RKO (cell line): ENCODE measurements at regions not wholly inside any gene's neighbourhood (a gene's known extent, or its start where the extent isn't known, plus 50 kb on each side); places are given as distances from the start of the nearest gene placed in this dataset.
"Not testable (repeated sequence)": the region's sequence is repeated elsewhere in the genome, so short reads cannot be mapped to it uniquely, and the experiment has no call there.

Experiments used
- DNase-seq: peaks from one replicate; pipeline ENCODE4 v3.0.0-alpha.2; 2016; ENCODE audit warnings: low spot score

DNA sequence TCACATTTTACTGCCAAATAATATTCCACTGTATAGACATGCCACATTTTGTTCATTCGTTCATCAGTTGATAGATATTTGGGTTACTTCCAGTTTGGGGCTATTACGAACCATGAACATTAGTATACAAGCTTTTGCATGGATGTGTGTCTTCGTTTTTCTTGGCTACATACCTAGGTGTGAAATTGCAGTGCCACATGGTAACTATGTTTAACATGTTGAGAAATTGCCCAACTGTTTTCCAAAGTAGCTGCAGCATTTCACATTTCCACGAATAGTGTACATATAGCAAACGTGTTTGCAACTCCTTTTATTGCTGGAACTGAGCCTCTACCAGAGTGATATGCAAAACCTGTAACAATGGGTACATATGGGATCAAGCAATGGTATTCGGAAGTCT lies 221.5 kb downstream of the VEGFC start:
- DNase-seq, result no peak

DNA sequence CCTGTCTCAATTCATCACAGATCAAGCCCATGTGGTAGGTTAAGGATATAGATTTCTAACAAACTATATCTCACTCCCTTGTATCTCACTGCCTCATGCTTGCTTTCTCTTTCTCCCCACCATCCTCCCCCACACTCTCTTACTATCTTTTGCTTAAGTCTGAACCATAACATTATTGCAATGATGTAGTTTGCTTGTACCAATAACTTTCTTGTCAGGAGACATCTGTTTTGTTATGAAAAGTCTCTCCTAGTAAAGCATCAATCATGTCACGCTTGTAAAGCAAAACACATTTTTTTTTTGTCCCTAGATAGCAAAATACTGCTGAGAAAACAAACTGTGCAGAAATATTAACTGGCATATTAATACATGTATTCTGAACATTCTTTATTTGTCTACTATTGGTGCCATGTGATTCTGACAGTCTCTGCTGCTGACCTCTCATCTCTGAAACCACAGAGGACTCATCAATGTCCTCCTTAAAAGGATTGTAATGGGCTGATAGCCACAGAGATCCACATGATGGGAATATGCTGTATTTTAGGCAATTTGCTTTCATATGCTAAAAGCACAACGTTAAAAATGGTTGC lies 217.5 kb downstream of the VEGFC start:
- no peak for DNase-seq

DNA sequence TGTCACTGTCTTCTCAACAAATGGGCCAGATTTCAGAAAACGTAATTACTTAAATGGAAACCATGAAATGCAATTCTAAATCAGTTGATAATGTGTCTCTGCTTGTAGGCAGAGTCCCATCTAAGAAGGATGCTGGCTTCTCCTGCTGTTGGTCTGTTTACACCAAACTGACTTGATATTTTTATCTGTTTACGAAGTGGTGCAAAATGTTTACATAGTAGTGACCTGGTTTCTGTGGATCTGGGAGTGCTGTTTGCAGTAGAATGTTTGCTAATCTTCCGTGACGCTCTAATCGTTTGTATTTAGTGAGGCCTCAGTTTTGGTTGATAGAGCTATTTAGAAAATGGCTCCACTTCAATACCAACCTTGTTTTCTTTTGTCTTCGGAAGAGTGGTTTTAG lies 213.5 kb downstream of the VEGFC start:
- no peak for DNase-seq

DNA sequence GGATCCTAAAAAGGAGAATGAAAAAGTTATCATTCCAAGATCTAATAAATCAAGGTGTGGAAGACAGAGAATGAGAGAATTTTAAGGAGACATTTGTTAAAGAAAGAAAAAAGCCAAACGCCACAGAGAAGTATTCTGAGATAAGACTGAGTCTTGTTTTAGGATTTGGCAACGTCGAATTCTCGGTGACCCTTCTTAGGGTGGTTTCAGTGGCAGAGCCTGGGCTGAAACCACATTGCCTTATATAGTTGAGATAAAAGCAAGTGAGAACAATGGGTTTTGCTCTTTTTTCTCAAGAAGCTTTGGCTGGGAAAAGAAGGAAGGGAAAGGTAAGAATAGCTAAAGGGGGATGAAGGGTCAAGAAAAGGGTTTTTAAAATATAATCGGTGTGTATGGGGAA lies 209.4 kb downstream of the VEGFC start:
- DNase-seq, result no peak

DNA sequence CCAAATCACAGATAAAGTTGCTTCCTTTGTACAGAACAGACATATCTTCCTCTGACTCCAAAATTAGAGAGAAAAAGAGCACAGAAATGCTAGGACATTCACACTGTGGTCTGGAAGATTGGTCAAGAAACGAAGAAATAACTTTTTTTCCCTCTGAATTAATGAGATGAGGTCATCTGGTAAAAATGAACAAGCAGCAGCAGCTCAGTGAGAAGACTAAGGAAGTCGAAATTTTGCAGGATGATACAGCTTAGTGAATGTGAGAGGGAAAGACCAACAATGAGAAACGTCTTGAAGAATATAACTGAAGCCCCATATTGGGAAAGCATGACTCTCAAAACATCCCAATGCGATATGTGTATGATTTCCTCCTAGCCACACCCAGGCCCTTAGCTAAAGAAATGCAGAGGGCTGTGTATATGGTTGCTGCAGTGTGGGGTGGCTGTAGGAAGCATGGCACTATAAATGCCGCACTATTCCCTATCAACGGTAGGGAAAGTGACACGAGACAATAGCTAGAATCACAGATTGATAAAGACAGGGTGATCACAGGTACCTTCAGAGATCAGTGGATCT lies 208.6 kb downstream of the VEGFC start:
- no peak for DNase-seq

GRCh38 chr4:176587920-176588319 lies 204.8 kb downstream of the VEGFC start:
- DNase-seq, result no peak

DNA sequence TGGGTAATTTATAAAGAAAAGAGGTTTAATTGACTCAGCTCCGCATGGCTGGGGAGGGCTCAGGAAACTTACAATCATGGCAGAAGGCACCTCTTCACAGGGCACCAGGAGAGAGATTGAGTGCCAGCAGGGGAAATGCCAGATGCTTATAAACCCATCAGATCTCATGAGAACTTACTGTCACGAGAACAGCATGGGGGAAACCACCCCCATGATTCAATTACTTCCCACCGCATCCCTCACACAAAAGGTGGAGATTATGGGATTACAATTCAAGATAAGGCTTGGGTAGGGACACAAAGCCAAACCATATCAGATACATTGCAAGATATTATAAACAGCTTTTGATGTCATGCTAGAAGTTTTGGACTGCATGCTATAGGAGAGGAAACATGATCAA lies 204.3 kb downstream of the VEGFC start:
- no peak for DNase-seq

GRCh38 chr4:176592976-176593670 lies 199.6 kb downstream of the VEGFC start:
- DNase-seq, result no peak

DNA sequence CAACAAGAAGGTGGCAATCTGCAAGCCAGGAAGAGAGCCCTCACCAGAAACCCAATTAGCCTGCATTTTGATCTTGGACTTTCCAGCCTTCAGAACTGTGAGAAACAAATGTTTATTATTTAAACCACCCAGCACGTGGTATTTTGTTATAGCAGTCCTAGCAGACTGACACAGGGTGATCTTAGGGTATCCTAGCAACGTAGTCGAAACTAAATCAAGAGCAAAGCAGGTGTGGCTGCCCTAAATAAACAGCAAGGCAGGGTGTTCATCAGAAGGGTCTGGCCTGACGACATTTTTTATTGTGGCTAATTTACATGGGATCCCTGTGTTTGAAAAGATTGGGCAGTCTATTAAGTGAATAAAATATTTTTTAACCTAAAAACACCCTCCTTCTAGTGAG lies 198.8 kb downstream of the VEGFC start:
- no peak for DNase-seq

DNA sequence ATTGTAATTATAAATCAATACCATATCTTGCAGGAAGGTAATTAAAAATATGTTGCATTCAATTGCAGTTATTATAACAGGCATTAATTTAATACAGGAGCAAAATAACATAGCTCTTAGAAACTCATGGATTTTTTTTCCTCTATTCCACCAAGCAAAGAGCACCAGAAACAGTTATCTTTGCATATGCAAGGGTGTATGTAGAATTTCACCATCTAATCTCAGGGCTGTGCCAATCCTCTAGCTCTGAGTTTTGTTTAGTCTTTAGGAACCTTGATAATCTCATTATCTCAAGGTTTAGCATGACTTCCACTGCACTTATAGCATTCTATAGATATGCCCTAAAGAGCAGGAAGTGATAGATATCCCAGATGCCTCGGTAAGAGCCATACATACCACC lies 197.5 kb downstream of the VEGFC start:
- DNase-seq, result no peak

DNA sequence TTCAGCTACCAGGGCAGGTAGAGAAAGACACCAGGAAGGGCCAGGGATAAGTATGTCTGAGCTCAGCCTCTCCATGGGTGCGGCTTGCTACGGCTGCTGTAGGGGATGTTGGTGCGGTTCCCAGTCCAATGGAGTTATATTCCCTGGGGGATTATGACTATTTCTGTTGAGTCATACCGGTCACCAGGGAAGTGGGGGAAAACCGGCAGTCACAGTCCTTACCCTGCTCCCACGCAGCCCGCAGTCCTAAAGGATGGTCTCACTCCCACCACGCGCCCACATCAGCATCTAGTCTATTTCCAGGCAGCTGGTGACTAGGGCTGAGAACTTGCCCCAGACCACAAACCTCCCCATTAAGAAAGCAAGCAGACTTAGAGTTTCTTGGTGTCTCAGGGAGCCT lies 191.6 kb downstream of the VEGFC start:
- no peak for DNase-seq

GRCh38 chr4:176607807-176608206 lies 184.9 kb downstream of the VEGFC start:
- no peak for DNase-seq

DNA sequence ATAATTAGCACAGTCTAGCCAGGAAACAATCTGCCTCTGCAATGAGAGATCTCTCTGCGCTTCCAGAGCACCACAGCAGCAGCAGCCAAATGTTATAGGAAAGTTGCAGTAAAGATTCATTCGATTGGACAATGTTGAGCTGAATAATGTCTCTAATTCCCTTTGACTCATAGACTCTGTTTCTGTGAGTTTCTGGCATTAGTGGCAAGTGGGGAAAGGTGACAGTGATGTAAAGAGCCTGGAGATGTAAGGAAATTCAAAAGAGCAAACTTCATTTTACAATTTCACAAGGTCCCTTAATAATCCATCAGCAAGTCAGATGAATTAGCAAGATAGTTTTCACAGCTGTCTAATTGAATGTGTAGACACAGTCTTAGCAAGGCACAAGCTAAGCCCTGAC lies 184.4 kb downstream of the VEGFC start:
- no peak for DNase-seq

DNA sequence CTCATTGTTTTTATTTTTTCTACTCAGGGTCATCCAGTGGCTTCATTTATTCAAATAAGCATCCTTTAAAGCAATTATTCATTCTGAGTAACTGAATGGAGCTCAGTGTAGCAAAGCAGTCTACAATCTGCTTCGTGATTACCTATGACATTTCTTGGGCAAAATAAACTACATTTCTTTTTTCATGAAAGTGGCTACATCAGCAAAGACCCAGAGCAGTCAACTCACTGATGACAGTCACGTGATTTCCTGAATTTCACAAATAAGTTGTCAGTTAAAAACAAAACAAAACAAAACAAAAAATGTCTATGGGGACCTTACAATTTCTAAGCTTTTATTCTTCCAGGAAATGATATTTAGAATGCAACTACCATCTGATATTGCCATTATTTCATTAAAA lies 182.1 kb downstream of the VEGFC start:
- DNase-seq, result no peak

- no peak for DNase-seq
Observed at GRCh38 chr4:176611381-176611780, 181.3 kb downstream of the VEGFC start.

DNA sequence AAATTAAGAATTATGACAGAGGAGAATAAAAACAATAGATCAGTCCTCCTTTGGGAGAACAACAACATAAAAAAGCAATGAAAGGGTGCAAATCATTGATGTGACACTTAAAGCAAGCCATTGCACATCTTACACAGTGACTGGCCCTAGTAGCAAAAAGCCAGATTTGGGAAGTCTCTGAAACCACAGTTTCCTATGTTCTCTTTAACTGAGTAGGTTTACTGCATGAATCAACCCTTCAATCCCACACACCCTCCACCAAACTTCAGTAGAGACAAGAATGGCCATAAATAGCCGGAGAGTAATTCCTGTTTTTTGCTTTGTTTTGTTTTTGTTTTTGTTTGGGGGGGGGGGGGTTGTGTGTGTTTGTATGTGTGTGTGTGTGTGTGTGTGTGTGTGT lies 180.8 kb downstream of the VEGFC start:
- DNase-seq, result no peak

GRCh38 chr4:176614793-176615192 lies 177.9 kb downstream of the VEGFC start:
- DNase-seq, result no peak

- DNase-seq, result no peak
Observed at GRCh38 chr4:176616151-176616550, 176.6 kb downstream of the VEGFC start.

DNA sequence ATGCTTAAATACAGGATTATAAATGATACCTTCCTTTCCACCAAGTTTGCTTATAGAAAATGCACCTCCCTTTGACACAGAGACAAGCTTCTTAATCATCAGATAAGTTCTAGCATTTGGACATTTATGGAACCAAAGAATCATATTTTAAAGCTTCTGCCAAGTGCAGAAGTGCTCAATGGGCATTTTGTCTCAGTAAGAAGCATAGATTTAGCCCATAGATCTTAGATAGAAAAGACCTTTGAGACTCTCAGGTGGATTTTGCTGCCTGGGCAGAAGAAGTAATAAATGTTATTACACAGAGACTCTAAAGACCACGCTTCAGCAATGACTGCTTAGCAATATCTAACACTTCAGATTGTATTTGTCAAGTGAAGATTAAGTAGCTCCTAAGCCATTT lies 174.6 kb downstream of the VEGFC start:
- no peak for DNase-seq

- DNase-seq, result no peak
Observed at GRCh38 chr4:176619430-176619829, 173.3 kb downstream of the VEGFC start.

- DNase-seq, result no peak
Observed at GRCh38 chr4:176622251-176622948, 170.3 kb downstream of the VEGFC start.

DNA sequence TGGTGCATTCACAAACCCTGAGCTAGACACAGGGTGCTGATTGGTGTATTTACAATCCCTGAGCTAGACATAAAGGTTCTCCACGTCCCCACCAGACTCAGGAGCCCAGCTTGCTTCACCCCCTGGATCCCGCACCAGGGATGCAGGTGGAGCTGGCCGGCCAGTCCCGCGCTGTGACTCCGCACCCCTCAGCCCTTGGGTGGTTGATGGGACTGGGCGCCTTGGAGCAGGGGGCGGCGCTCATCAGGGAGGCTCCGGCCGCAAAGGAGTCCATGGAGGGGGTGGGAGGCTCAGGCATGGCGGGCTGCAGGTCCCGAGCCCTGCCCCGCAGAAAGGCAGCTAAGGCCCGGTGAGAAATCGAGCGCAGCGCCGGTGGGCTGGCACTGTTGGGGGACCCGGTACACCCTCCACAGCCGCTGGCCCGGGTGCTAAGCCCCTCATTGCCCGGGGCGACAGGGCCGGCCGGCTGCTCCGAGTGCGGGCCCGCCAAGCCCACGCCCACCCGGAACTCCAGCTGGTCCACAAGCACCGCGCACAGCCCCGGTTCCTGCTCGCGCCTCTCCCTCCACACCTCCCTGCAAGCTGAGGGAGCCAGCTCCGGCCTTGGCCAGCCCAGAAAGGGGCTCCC lies 167.6 kb downstream of the VEGFC start:
- DNase-seq, result not testable (repeated sequence)

DNA sequence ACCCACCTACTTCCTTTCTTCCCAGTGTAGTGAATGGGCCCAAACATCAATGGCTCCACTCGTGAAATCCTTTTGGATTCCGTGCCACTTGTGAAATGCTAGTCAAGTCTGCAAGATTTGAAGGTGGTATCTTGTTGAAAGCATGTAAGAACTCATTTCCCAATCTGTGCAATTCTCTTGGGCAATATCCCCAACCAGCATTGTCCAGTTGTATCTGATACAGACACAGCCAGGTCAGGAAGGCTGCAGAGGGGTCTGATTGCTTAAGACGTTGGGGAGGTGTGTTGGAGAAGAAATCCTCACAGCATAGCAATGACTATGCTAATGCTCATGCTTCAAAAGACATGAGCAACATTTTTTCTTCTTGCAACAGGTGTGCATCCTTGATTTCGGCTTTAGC lies 164.8 kb downstream of the VEGFC start:
- DNase-seq, result no peak
